ENCODE measurements at regions not wholly inside any gene's neighbourhood (a gene's known extent, or its start where the extent isn't known, plus 50 kb on each side); places are given as distances from the start of the nearest gene placed in this dataset.

DNA sequence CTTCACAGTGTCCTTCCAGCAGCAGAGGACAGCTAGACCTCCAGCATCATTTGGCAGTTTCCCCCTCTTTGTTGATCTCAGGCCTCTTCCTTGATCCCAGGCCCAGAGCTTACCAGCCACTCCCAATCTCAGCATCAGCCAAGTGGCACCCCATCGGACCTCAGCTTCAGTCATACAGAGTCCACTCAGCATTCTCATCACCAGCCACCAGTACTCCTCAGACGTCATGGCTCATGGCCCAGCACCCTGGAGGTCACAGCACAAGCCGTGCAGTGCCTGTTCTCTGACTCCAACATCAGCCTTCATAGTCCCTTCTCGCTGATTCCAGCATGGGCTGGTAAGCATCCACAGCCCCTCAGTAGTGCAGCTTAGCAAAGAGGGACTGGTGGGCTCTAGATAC is 487.6 kb upstream of the DAB1 start:
- DNase-seq (ENCODE audit: low read depth): no peak
- TF ChIP-seq, protein P1, sequence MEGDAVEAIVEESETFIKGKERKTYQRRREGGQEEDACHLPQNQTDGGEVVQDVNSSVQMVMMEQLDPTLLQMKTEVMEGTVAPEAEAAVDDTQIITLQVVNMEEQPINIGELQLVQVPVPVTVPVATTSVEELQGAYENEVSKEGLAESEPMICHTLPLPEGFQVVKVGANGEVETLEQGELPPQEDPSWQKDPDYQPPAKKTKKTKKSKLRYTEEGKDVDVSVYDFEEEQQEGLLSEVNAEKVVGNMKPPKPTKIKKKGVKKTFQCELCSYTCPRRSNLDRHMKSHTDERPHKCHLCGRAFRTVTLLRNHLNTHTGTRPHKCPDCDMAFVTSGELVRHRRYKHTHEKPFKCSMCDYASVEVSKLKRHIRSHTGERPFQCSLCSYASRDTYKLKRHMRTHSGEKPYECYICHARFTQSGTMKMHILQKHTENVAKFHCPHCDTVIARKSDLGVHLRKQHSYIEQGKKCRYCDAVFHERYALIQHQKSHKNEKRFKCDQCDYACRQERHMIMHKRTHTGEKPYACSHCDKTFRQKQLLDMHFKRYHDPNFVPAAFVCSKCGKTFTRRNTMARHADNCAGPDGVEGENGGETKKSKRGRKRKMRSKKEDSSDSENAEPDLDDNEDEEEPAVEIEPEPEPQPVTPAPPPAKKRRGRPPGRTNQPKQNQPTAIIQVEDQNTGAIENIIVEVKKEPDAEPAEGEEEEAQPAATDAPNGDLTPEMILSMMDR (IDR thresholded peaks at IDR 0.05; ENCODE audit: control insufficient read depth, extremely low read depth, insufficient read depth): no peak
- no peak overlapping the region for H3K4me3 ChIP-seq (ENCODE audit: low read depth, low read length)

DNA sequence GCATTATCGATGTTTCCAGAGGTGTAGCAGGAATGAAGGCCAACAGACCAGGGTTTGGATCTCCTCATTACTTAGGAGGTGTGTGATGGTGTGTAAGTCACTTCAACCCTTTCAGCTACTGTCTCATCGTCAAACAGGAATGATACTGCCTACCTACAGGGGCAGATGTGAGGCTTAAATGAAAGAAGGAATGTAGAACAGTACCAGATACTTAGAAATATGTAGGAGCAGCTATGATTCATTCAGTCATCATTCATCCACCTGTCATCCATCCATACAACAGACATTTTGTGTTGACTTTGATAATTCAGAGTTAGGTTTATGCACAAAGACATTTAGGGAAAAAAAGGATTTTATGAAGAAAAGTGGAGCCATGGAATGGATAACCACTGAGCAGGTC is 486.9 kb upstream of the DAB1 start:
- DNase-seq (ENCODE audit: low read depth): no peak
- no peak overlapping the region for H3K4me3 ChIP-seq (ENCODE audit: low read depth, low read length)
- TF ChIP-seq, protein P1 (IDR thresholded peaks at IDR 0.05; ENCODE audit: control insufficient read depth, extremely low read depth, insufficient read depth): no peak

DNA sequence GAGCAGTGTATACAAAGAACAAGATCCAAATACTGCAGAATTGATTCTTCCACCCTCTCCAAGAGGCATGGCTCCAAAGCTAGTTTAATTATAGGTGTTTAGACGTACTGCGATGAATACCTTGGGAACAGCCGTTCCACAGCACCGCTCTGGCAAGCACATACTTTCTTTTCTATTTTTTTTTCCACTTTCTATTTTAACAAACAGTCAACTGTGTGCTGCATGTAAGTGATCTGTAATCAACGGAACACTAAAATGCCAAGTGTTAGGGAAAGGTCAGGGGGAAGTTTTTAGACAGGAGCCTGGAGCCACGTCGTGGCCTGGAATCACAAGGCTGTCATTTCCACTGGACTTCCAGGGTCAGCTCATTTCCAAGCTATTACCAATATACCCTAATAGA is 486.4 kb upstream of the DAB1 start:
- H3K4me3 ChIP-seq (ENCODE audit: low read depth, low read length): no peak overlapping the region
- DNase-seq (ENCODE audit: low read depth): no peak
- TF ChIP-seq, protein P1 (IDR thresholded peaks at IDR 0.05; ENCODE audit: control insufficient read depth, extremely low read depth, insufficient read depth): no peak

DNA sequence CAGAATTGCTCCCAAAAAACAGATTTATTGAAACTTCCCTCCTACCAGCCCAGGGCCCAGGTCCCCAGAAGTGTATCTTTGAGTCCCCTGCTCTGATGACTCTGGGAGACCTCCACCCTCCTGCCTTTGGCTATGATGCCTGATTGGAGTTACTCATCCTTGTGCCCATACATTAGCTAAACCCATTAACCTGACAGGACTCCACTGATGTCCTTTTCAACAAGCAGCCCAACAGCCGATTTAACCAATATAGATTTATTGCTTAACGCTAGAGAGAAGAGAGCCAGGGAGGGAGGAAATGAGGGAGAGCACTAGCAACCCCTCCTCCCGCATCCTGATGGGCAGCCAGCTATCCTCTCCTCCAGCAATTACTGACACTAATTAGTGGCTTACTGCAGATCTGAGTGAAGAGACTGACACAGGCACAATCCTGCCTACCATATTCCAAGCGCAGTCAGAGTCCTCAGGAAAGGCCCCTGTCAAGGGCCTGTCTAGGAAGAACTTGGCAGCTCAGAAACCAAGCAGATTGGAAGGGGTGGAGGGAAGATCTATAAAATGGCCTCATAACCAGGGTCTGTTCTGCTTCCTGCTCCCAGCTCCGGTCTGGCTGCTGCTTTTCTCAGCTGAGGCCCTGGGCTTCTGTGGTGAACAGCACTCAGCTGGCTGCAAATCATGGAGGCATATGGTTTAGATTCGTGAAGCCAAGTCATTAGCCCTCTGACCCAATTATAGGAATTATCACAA is 484.5 kb upstream of the DAB1 start:
- H3K4me3 ChIP-seq (ENCODE audit: low read depth, low read length): no peak overlapping the region
- TF ChIP-seq, protein P1 (IDR thresholded peaks at IDR 0.05; ENCODE audit: control insufficient read depth, extremely low read depth, insufficient read depth): no peak

DNA sequence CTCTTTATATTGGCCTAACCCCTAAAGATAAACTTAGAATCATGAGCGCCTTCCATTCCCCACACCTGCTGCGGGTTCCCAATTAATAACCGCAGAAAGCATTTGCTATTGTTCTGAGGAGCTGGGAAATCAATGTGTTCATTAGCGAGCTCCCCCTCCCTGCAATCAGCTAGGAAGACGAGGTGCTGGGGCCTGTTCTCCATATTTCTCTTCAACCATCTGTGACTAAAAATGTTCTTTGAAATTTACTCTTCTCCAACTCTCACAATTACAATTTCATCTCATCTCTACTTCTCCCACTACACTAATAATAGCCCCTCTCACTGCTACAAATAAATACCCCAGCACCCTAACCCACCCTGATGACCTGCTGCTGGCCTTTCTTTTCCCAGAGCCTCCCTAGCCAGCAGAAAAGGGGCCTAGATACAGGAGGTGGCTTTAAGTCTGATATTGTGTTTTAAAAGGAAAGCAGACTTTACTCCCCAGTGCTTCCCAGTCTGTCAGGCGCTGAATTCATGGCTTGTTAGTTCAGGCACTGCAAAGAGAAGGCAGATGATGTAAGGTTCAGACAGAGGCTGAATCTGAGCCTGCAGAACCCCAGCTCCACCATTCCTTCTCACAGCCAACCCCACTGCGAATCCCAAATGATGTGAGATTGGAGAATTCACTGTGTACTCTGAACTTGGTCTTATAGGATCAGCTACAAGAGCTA is 477.5 kb upstream of the DAB1 start:
- no peak for DNase-seq (ENCODE audit: low read depth)
- no peak overlapping the region for H3K4me3 ChIP-seq (ENCODE audit: low read depth, low read length)
- TF ChIP-seq, protein P1 (IDR thresholded peaks at IDR 0.05; ENCODE audit: control insufficient read depth, extremely low read depth, insufficient read depth): no peak

More for the DNA sequence above, 484.5 kb upstream of the DAB1 start:
- no peak for DNase-seq (ENCODE audit: low read depth)

DNA sequence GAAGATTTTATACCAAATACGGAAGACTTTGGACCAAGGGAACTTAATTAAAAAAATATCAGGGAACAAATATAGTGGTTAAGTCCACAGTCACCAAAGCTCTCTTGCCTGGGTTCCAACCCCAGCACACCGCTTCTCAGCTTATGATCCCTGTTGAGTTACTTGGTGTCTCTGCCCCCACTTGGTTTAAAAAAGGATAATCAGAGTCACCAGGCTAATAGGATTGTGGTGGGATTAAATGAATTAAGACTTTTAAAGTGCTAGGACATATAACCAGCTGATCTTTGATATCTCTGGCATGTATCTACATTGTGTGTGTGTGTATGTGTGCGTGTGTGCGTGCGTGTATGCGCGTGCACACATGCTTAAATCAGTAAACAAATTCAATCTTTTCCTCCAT is 474.7 kb upstream of the DAB1 start:
- DNase-seq (ENCODE audit: low read depth): no peak
- TF ChIP-seq, protein P1 (IDR thresholded peaks at IDR 0.05; ENCODE audit: control insufficient read depth, extremely low read depth, insufficient read depth): no peak
- no peak overlapping the region for H3K4me3 ChIP-seq (ENCODE audit: low read depth, low read length)

All from LNCaP clone FGC (cell line).